ENCODE measurements at regions not wholly inside any gene's neighbourhood (a gene's known extent, or its start where the extent isn't known, plus 50 kb on each side); places are given as distances from the start of the nearest gene placed in this dataset.
"Not testable (repeated sequence)": the region's sequence is repeated elsewhere in the genome, so short reads cannot be mapped to it uniquely, and the experiment has no call there.

- DNase-seq, result not testable (repeated sequence)
These were observed 322.7 kb upstream of the TNRC6C start for GRCh38 chr17:77635785-77636184.

- no peak for DNase-seq
These were observed 321.4 kb upstream of the TNRC6C start for GRCh38 chr17:77636835-77637817.

GRCh38 chr17:77637818-77638575 lies 320.5 kb upstream of the TNRC6C start:
- DNase-seq, result peak; percentile 51

GRCh38 chr17:77640252-77640651 lies 318.3 kb upstream of the TNRC6C start:
- DNase-seq, result no peak

GRCh38 chr17:77640916-77641605 lies 317.4 kb upstream of the TNRC6C start:
- DNase-seq, result no peak

- DNase-seq, result no peak
These were observed 316.8 kb upstream of the TNRC6C start for GRCh38 chr17:77641718-77642117.

- DNase-seq, result no peak
These were observed 314.1 kb upstream of the TNRC6C start for GRCh38 chr17:77644181-77645071.

GRCh38 chr17:77645072-77646045 lies 313.1 kb upstream of the TNRC6C start:
- DNase-seq, result no peak

GRCh38 chr17:77646046-77646430 lies 312.5 kb upstream of the TNRC6C start:
- DNase-seq, result no peak

GRCh38 chr17:77647531-77647930 lies 311.0 kb upstream of the TNRC6C start:
- DNase-seq, result no peak

- no peak for DNase-seq
These were observed 308.7 kb upstream of the TNRC6C start for GRCh38 chr17:77649717-77650211.

- DNase-seq, result no peak
These were observed 306.5 kb upstream of the TNRC6C start for GRCh38 chr17:77651988-77652387.

- no peak for DNase-seq
These were observed 304.2 kb upstream of the TNRC6C start for GRCh38 chr17:77654296-77654695.

GRCh38 chr17:77654850-77655249 lies 303.7 kb upstream of the TNRC6C start:
- DNase-seq, result no peak

- no peak for DNase-seq
These were observed 302.4 kb upstream of the TNRC6C start for GRCh38 chr17:77656054-77656453.

GRCh38 chr17:77657839-77658238 lies 300.7 kb upstream of the TNRC6C start:
- DNase-seq, result no peak

GRCh38 chr17:77660524-77660923 lies 298.0 kb upstream of the TNRC6C start:
- DNase-seq, result no peak

- no peak for DNase-seq
These were observed 295.7 kb upstream of the TNRC6C start for GRCh38 chr17:77662833-77663232.

- DNase-seq, result no peak
These were observed 294.3 kb upstream of the TNRC6C start for GRCh38 chr17:77664097-77664729.

- DNase-seq, result no peak
These were observed 292.7 kb upstream of the TNRC6C start for GRCh38 chr17:77665833-77666232.
